Hindlimb muscle (tissue), 1 donor: ENCODE measurements at regions not wholly inside any gene's neighbourhood (a gene's known extent, or its start where the extent isn't known, plus 50 kb on each side); places are given as distances from the start of the nearest gene placed in this dataset.

Experiments
- DNase-seq: peaks from one replicate; pipeline ENCODE4 v3.0.0-alpha.2; 2013

- no peak for DNase-seq
Measured at GRCh38 chr7:136027160-136027559, 50.0 kb upstream of the MTPN start.
